ENCODE measurements at regions not wholly inside any gene's neighbourhood (a gene's known extent, or its start where the extent isn't known, plus 50 kb on each side); places are given as distances from the start of the nearest gene placed in this dataset.

DNA sequence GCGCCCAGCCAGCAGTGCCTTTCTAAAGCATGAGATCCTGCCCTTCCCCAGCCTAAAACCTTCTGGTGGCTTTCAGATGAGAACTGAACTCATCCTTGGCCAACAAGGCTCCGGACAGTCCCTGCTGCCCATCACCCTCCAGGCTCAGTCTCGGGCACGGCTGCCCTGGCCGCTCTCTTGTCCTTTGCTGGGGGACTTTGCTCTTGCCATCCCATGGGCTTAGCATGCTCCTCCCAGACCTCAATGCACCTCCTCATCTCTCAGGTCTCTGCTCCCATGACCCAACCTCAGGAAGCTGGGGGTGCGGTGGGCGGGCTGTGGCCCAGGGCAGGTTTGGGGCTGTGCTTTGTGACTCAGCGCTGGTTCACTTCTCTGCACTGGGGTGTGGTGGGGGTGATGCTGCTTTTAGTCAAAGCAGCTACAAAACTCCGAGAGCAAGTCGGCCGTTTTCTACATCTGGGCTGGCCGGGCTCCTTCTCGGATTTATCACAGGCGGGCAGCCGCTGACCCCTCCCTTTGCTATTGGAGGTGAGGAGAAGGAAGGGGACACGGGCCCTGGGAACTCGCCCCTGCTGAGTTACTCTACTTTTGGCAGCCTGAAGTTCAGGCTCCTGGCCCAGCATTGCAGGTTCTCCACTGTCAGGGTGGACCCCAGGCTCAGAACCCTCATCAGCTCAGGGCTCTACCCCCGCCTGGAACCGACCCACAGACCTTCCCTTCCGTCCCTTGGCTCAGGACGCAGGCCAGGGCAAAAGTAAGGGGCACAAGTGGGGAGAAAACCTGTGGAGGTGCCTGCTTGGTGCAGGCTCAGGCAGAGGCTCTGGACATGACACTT is 90.6 kb upstream of the TAF1B start:
- Histone ChIP-seq H3K9ac (ENCODE audit: low read depth, low read length) (no peak overlapping the region), H3K4me3 (ENCODE audit: low read depth in 1 of 2, low read length in 2 of 2) (no peak overlapping the region), H3K4me1 (ENCODE audit: insufficient read depth, low read length) (no peaks in the 10 kb centered on the region), H3K4me2 (ENCODE audit: insufficient read depth, low read length) (no peak overlapping the region), H3K27ac (ENCODE audit: low read length) (no peak overlapping the region), H2AFZ (ENCODE audit: low read depth, low read length) (no peak overlapping the region), H3K79me2 (ENCODE audit: insufficient read depth, low read length) (no peaks in the 10 kb centered on the region), H3K9me3 (ENCODE audit: insufficient read depth, low read length, severe bottlenecking) (no peaks in the 10 kb centered on the region), H3K36me3 (ENCODE audit: insufficient read depth, low read length) (no peaks in the 10 kb centered on the region), H4K20me1 (ENCODE audit: insufficient read depth, low read length) (no peaks in the 10 kb centered on the region), H3K27me3 (ENCODE audit: insufficient read depth, low read length, poor library complexity) (peaks cover 18% of the 10 kb centered on the region)
- ATAC-seq (ENCODE audit: insufficient read depth, low read depth) (no peak), DNase-seq (no peak)
- TF ChIP-seq EZH2 (IDR thresholded peaks at IDR 0.05; ENCODE audit: borderline replicate concordance, low read depth, low read length, severe bottlenecking) = no peak
- TF ChIP-seq, protein P1, sequence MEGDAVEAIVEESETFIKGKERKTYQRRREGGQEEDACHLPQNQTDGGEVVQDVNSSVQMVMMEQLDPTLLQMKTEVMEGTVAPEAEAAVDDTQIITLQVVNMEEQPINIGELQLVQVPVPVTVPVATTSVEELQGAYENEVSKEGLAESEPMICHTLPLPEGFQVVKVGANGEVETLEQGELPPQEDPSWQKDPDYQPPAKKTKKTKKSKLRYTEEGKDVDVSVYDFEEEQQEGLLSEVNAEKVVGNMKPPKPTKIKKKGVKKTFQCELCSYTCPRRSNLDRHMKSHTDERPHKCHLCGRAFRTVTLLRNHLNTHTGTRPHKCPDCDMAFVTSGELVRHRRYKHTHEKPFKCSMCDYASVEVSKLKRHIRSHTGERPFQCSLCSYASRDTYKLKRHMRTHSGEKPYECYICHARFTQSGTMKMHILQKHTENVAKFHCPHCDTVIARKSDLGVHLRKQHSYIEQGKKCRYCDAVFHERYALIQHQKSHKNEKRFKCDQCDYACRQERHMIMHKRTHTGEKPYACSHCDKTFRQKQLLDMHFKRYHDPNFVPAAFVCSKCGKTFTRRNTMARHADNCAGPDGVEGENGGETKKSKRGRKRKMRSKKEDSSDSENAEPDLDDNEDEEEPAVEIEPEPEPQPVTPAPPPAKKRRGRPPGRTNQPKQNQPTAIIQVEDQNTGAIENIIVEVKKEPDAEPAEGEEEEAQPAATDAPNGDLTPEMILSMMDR (IDR thresholded peaks at IDR 0.05; ENCODE audit: borderline replicate concordance, extremely low read depth, low read length, poor library complexity, severe bottlenecking) = no peak

- Histone ChIP-seq H3K9me3 (ENCODE audit: insufficient read depth, low read length, severe bottlenecking) (no peaks in the 10 kb centered on the region), H2AFZ (ENCODE audit: low read depth, low read length) (no peak overlapping the region), H3K79me2 (ENCODE audit: insufficient read depth, low read length) (no peaks in the 10 kb centered on the region), H3K4me3 (ENCODE audit: low read depth in 1 of 2, low read length in 2 of 2) (no peak overlapping the region), H3K27ac (ENCODE audit: low read length) (no peak overlapping the region), H3K36me3 (ENCODE audit: insufficient read depth, low read length) (no peaks in the 10 kb centered on the region), H3K4me1 (ENCODE audit: insufficient read depth, low read length) (no peaks in the 10 kb centered on the region), H3K9ac (ENCODE audit: low read depth, low read length) (no peak overlapping the region), H3K27me3 (ENCODE audit: insufficient read depth, low read length, poor library complexity) (peaks cover 18% of the 10 kb centered on the region), H4K20me1 (ENCODE audit: insufficient read depth, low read length) (no peaks in the 10 kb centered on the region), H3K4me2 (ENCODE audit: insufficient read depth, low read length) (no peak overlapping the region)
- TF ChIP-seq, protein P1 (IDR thresholded peaks at IDR 0.05; ENCODE audit: borderline replicate concordance, extremely low read depth, low read length, poor library complexity, severe bottlenecking) = no peak
- TF ChIP-seq EZH2 (IDR thresholded peaks at IDR 0.05; ENCODE audit: borderline replicate concordance, low read depth, low read length, severe bottlenecking) = no peak
- DNase-seq (no peak), ATAC-seq (ENCODE audit: insufficient read depth, low read depth) (no peak)
Observed at GRCh38 chr2:9753276-9753600, 90.0 kb upstream of the TAF1B start.

GRCh38 chr2:9753665-9754531 is 89.4 kb upstream of the TAF1B start:
- Histone ChIP-seq H3K9ac (ENCODE audit: low read depth, low read length) (no peak overlapping the region), H3K79me2 (ENCODE audit: insufficient read depth, low read length) (no peaks in the 10 kb centered on the region), H3K27me3 (ENCODE audit: insufficient read depth, low read length, poor library complexity) (peaks cover 18% of the 10 kb centered on the region), H3K4me2 (ENCODE audit: insufficient read depth, low read length) (no peak overlapping the region), H3K27ac (ENCODE audit: low read length) (no peak overlapping the region), H3K9me3 (ENCODE audit: insufficient read depth, low read length, severe bottlenecking) (no peaks in the 10 kb centered on the region), H3K36me3 (ENCODE audit: insufficient read depth, low read length) (no peaks in the 10 kb centered on the region), H3K4me3 (ENCODE audit: low read depth in 1 of 2, low read length in 2 of 2) (no peak overlapping the region), H2AFZ (ENCODE audit: low read depth, low read length) (no peak overlapping the region), H4K20me1 (ENCODE audit: insufficient read depth, low read length) (no peaks in the 10 kb centered on the region), H3K4me1 (ENCODE audit: insufficient read depth, low read length) (no peaks in the 10 kb centered on the region)
- TF ChIP-seq, protein P1 (IDR thresholded peaks at IDR 0.05; ENCODE audit: borderline replicate concordance, extremely low read depth, low read length, poor library complexity, severe bottlenecking) = no peak
- no peak for TF ChIP-seq EZH2 (IDR thresholded peaks at IDR 0.05; ENCODE audit: borderline replicate concordance, low read depth, low read length, severe bottlenecking)
- ATAC-seq (ENCODE audit: insufficient read depth, low read depth) (no peak), DNase-seq (no peak)
